ENCODE measurements at regions not wholly inside any gene's neighbourhood (a gene's known extent, or its start where the extent isn't known, plus 50 kb on each side); places are given as distances from the start of the nearest gene placed in this dataset.
"Not testable (repeated sequence)": the region's sequence is repeated elsewhere in the genome, so short reads cannot be mapped to it uniquely, and the experiment has no call there.

DNA sequence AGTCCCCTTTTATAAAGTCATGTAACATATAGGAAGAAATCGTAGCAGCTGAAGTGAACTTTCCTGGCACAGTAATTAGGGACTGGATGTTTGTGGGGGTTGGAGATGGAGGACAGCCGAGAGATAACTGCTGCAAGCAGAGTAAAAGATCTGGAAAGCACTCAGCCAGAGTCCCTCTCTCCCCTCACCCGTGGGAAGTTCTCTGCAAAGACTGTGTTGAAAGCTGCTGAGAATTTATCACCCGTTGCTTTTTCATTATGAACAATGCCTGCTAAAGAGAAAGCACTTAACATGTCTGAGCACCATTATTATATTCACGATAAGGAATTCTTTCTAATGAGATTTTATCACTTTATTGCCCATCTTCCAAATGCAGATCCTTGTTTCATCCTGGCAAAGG lies 248.8 kb downstream of the SHOX2 start:
- no peak for DNase-seq (ENCODE audit: low read depth in 2 of 2)

- no peak for DNase-seq (ENCODE audit: low read depth in 2 of 2)
These were observed 249.9 kb downstream of the SHOX2 start for GRCh38 chr3:157856078-157856939.

GRCh38 chr3:157845839-157846238 lies 260.4 kb downstream of the SHOX2 start:
- DNase-seq (ENCODE audit: low read depth in 2 of 2), result not testable (repeated sequence)

- DNase-seq (ENCODE audit: low read depth in 2 of 2), result no peak
These were observed 261.2 kb downstream of the SHOX2 start for GRCh38 chr3:157844800-157845565.

GRCh38 chr3:157844216-157844615 lies 262.0 kb downstream of the SHOX2 start:
- DNase-seq (ENCODE audit: low read depth in 2 of 2), result no peak

- DNase-seq (ENCODE audit: low read depth in 2 of 2), result no peak
These were observed 265.2 kb downstream of the SHOX2 start for GRCh38 chr3:157841029-157841428.

DNA sequence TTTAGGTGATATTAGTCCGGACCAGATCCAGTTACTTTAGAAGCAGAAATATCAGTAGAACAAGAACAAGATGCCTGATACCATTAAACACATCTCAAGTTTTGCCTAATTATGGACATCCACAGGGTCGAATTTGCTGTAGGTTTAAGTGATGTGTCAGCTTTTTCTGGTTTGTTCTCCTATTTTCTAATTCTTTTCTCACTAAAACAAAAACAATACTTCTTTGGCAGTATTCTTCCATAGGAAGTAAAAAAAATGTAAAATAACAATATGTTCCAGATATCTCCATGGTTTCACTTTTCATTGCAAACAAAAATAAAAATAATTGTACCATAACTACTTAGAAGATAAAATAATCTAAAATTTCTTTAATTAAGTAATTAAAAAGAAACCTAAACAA lies 265.7 kb downstream of the SHOX2 start:
- DNase-seq (ENCODE audit: low read depth in 2 of 2), result no peak

DNA sequence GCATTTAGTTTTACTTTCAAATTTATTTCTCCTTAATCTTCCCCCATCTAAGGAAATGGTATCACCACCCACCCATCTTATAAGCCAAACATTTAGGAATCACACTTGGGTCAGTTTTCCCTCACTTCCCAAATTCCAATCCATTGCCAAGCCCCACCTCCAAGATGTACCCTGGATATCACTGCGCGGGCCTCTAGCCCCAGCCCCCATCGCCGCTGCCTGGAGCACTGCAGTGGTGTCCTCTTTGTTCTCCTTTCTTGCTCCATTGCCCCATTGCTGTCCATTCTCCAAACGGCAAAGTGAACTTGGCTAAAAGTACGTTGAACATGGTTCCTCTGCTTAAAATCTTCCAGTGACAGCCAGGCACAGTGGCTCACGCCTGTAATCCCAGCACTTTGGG lies 267.8 kb downstream of the SHOX2 start:
- DNase-seq (ENCODE audit: low read depth in 2 of 2), result no peak

GRCh38 chr3:157837336-157837735 lies 268.9 kb downstream of the SHOX2 start:
- DNase-seq (ENCODE audit: low read depth in 2 of 2), result no peak

DNA sequence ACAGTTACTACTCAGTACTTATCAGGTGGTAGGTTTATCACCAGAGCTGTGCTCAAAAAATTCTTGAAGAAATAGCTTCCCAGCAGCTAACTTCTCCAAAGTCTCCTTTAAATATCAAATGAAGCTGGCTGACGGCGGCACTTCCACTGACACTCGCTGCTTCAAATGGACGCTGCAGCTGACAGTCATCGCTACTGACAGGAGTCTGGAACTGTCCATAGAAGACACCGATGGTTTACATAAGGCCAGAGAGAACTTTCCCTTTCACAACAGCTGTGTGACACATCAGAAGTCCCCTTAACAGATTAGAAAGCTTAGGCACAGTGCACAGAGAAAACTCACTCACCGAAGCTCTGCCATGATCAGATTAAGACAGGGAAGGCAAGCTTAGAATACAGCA lies 270.2 kb downstream of the SHOX2 start:
- no peak for DNase-seq (ENCODE audit: low read depth in 2 of 2)

DNA sequence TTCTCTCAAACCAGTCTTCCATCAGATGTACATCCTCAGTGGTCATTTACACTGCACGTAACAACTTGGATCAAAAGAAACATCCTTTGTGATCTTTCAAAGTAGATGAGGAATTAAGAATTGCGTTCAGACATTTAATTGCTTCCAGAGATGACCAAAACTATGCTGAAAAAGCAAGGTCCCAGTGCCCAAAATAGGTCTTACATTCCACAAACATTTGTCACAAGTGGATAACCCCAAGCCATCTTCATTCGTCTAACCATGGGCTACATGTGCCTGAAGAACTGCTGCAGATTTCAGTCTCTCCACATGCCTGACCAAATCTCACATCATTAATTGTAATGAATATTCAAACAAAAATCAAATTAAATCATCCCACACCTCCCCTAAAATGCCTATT lies 273.6 kb downstream of the SHOX2 start:
- no peak for DNase-seq (ENCODE audit: low read depth in 2 of 2)

DNA sequence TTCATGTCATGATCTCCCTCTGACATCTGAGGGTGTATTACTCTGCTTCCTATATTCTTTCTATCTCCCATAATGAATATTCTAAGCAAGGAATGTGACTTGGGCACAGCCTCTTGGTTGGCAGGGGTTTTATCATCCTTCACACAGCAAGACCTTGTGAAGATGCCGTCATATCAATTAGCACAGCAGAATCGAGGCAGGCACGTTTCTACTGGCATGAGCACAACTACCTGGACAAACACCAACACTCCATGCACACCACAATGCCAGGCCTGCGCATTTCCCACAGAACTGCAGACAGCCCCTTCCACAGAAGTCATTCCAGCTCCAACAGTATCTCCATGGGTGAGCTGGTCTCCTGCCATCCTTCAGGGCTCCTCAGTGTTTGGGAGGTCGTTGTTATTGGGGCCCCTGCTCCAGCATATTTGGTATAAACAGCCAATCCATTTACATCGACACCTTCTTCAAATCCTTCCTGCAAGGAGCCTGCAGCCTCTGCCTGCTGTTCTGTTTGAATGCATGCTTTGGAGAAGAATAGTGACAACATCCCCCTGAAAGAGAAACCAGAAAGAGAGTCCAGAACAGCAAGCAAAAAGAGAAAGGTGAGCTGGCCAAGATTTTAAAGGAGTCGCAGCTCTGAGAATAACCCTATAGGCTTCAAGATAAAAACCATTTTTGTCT lies 275.5 kb downstream of the SHOX2 start:
- DNase-seq (ENCODE audit: low read depth in 2 of 2), result no peak

GRCh38 chr3:157829786-157830185 lies 276.4 kb downstream of the SHOX2 start:
- no peak for DNase-seq (ENCODE audit: low read depth in 2 of 2)

GRCh38 chr3:157824281-157824680 lies 281.9 kb downstream of the SHOX2 start:
- DNase-seq (ENCODE audit: low read depth in 2 of 2), result no peak

- DNase-seq (ENCODE audit: low read depth in 2 of 2), result no peak
These were observed 283.2 kb downstream of the SHOX2 start for GRCh38 chr3:157823050-157823449.

- DNase-seq (ENCODE audit: low read depth in 2 of 2), result no peak
These were observed 286.1 kb downstream of the SHOX2 start for GRCh38 chr3:157820157-157820517.

DNA sequence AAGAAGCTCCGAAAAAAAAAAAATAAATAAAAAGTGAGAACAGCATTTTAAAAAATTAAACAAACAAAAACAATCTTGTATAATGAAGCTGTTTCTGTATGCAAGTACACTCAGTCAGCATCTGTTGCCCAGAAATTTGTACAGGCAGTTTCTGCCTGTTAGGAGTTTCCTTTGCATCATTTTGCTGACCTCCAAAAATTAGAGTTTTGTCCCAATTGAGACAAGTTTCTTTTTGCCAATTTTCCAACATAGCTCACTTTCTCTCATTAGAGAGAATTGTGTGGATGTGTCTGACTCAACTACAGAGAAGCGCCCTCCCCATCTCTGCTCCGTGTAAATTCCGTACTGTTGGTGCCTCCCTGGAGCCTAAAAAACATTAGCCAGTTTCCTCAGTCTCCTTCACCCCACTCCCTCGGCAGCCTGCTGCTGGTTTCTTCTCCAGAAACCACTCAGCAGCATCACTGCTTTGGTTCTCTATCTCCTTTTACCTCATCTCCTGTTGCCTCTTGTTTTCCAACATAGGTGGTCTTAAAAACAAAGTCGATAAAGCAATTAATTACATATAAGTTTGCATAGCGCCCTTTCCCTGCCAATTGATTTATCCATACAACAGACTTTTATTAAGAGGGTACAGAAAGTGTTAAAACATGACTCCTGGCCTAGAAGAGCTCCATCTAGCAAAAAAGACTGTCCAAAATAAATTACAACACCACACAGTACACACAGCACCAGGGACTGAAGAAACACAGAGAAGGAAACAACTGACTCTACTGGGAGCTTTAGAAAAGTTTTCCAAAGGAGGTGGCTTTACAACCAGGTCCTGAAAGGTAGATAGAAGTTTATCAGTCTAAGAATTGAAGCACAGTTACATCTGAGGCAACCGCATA lies 286.7 kb downstream of the SHOX2 start:
- DNase-seq (ENCODE audit: low read depth in 2 of 2), result no peak

DNA sequence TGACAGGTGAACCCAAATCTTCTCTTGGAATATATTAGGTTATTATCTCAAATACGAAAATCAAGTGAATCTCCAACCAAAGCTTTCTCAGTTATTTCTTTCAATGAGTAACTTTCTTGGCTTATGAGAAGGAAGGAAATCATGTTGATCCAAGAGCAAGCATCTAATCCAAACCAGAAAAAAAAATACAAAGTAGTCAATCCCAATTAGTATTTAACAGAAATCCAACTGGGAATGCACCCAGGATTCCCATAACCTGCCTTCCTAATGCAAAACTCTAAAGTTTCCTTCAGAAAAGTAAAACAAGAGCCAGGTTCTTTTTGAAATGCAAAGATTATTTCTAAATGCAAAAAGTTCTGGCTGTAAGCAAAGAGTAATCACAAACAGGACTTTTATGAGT lies 289.3 kb downstream of the SHOX2 start:
- DNase-seq (ENCODE audit: low read depth in 2 of 2), result no peak

DNA sequence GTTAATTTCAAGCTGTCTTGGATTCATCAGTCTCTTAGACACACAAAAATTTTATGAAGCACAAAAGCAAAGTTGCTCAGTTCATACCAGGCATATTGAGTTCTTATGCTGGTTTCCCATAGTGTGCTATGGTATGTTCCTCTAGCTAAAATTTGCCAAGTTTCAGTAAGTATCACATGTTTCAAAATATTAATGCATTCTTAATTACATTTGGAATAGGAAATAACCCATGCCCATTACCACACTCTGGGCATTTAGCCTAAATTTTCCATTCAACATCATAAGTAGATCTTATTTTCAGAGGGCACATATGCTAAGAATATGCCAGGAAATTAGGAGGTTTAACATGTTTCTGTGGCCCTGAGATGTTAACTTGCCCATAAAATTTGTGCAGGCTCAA lies 289.9 kb downstream of the SHOX2 start:
- DNase-seq (ENCODE audit: low read depth in 2 of 2), result no peak

- no peak for DNase-seq (ENCODE audit: low read depth in 2 of 2)
These were observed 290.5 kb downstream of the SHOX2 start for GRCh38 chr3:157815739-157816138.

- no peak for DNase-seq (ENCODE audit: low read depth in 2 of 2)
These were observed 295.1 kb downstream of the SHOX2 start for GRCh38 chr3:157810924-157811718.

All from stimulated activated CD4-positive, alpha-beta T cell treated with anti-CD3 and anti-CD28 coated beads, Interleukin-15, amount 100 ng/mL, for 48 hours (primary cell).